B cell (primary cell): ENCODE measurements at regions not wholly inside any gene's neighbourhood (a gene's known extent, or its start where the extent isn't known, plus 50 kb on each side); places are given as distances from the start of the nearest gene placed in this dataset.
"Not testable (repeated sequence)": the region's sequence is repeated elsewhere in the genome, so short reads cannot be mapped to it uniquely, and the experiment has no call there.

Source experiments
- ATAC-seq: fragments of 200-7000 bp; cut with Tn5 transposase; one replicate; pipeline ENCODE4 v1.10.0; 2021; ENCODE audit warnings: low read depth, mild to moderate bottlenecking, moderate number of reproducible peaks, moderate library complexity
- CTCF ChIA-PET: fragments of 350-600 bp; sonication (Branson Sonifier 250); formaldehyde crosslinking; loops from one replicate; lab custom pipeline; 2021; ENCODE audit warnings: antibody characterized with exemption, inconsistent platforms; lab: Charles Lee
- POLR2A ChIA-PET: fragments of 350-600 bp; sonication (Branson Sonifier 250); formaldehyde crosslinking; loops from one replicate; lab custom pipeline; 2021; ENCODE audit warnings: antibody characterized with exemption; lab: Charles Lee
- DNase-seq: peaks from one replicate; pipeline ENCODE4 v3.0.0; 2013
- H2AFZ ChIP-seq: 2 replicates; pipeline ENCODE4 v1.6.1; 2012; ENCODE audit warnings: mild to moderate bottlenecking, low read depth, low read length; ENCODE audit not compliant: insufficient read depth, poor library complexity, severe bottlenecking
- H3K27ac ChIP-seq, 2 donors: 1 replicate in 1 of 2; 2 replicates in 1 of 2; pipeline ENCODE4 v1.5.1; 2012 to 2013; ENCODE audit warnings: low read length in 2 of 2, mild to moderate bottlenecking in 2 of 2, moderate library complexity in 1 of 2
- H3K27me3 ChIP-seq, 4 experiments: fragments of 200-600 bp in 1 of 4; sonication (generic) in 1 of 4; replicated peaks in 1 of 4; 1 replicate in 2 of 4; 2 replicates in 2 of 4; pipeline versions ENCODE4 v1.6.1 to v1.7.0; 2013 to 2016; ENCODE audit warnings: low read length in 3 of 4, mild to moderate bottlenecking in 2 of 4, mixed read lengths in 1 of 4, moderate library complexity in 1 of 4; ENCODE audit not compliant: insufficient read depth in 4 of 4, control insufficient read depth in 3 of 4; ENCODE audit errors: control extremely low read depth in 1 of 4
- H3K36me3 ChIP-seq, 2 experiments: replicated peaks in 1 of 2; 1 replicate in 1 of 2; 2 replicates in 1 of 2; pipeline versions ENCODE4 v1.6.1 to v1.7.1; 2013; ENCODE audit warnings: low read length in 1 of 2; ENCODE audit not compliant: insufficient read depth in 2 of 2, control insufficient read depth in 1 of 2; ENCODE audit errors: control extremely low read depth in 1 of 2, extremely low read depth in 1 of 2
- H3K4me1 ChIP-seq, 2 donors: fragments of 200-600 bp in 1 of 2; sonication (generic) in 1 of 2; 1 replicate in 1 of 2; 2 replicates in 1 of 2; pipeline versions ENCODE4 v1.5.1 to v1.6.1; 2013 to 2017; ENCODE audit warnings: low read length in 2 of 2; ENCODE audit not compliant: control insufficient read depth in 2 of 2, insufficient read depth in 2 of 2
- H3K4me2 ChIP-seq: replicated peaks from 2 replicates; pipeline ENCODE3; 2012; ENCODE audit warnings: mild to moderate bottlenecking, low read depth, low read length; ENCODE audit not compliant: poor library complexity, severe bottlenecking
- H3K4me3 ChIP-seq, 5 experiments: fragments of 200-600 bp in 1 of 5; sonication (generic) in 1 of 5; 1 replicate in 3 of 5; 2 replicates in 2 of 5; pipeline versions ENCODE4 v1.5.1 to v1.7.0; 2011 to 2016; ENCODE audit warnings: low read length in 4 of 5, mild to moderate bottlenecking in 4 of 5, low read depth in 2 of 5, control low read depth in 1 of 5, moderate library complexity in 1 of 5; ENCODE audit not compliant: insufficient read depth in 1 of 5; ENCODE audit errors: control extremely low read depth in 1 of 5, extremely low read depth in 1 of 5
- H3K79me2 ChIP-seq: fragments of 200-600 bp; sonication (generic); one replicate; pipeline ENCODE4 v1.6.0; 2016; ENCODE audit warnings: low read length; ENCODE audit not compliant: control insufficient read depth, insufficient read depth
- H3K9ac ChIP-seq: fragments of 200-600 bp; sonication (generic); 2 replicates; pipeline ENCODE4 v1.6.1; 2017; ENCODE audit warnings: mild to moderate bottlenecking, low read length, moderate library complexity
- H3K9me3 ChIP-seq, 3 donors: one replicate each; pipeline versions ENCODE4 v1.6.1 to v1.7.1; 2013; ENCODE audit warnings: low read length in 2 of 3; ENCODE audit not compliant: control insufficient read depth in 2 of 3, insufficient read depth in 1 of 3; ENCODE audit errors: control extremely low read depth in 1 of 3
- H4K20me1 ChIP-seq: 2 replicates; pipeline ENCODE4 v1.6.0; 2012; ENCODE audit warnings: mild to moderate bottlenecking, low read length; ENCODE audit not compliant: insufficient read depth, control insufficient read depth, poor library complexity, severe bottlenecking
- H3K27ac Mint-ChIP-seq: one replicate; pipeline ENCODE4 v1.8.0; 2021; ENCODE audit warnings: mixed read lengths
- H3K27me3 Mint-ChIP-seq: one replicate; pipeline ENCODE4 v1.8.0; 2021; ENCODE audit warnings: mixed read lengths
- H3K4me1 Mint-ChIP-seq: one replicate; pipeline ENCODE4 v1.8.0; 2021; ENCODE audit warnings: mixed read lengths
- H3K4me3 Mint-ChIP-seq: one replicate; pipeline ENCODE4 v1.8.0; 2021; ENCODE audit warnings: mixed read lengths
- H3K9me3 Mint-ChIP-seq: one replicate; pipeline ENCODE4 v1.8.0; 2022; ENCODE audit warnings: mixed read lengths; ENCODE audit not compliant: insufficient read depth
- WGBS: methylation state at CpG from one replicate; pipeline ENCODE4 v1.1.5; 2013; ENCODE audit warnings: missing lambda C conversion rate; ENCODE audit not compliant: insufficient coverage; 5-methylcytosine and 5-hydroxymethylcytosine counted together
- intact Hi-C: fragments of 100-400 bp; cut with micrococcal nuclease; formaldehyde crosslinking; loops from one replicate; pipeline ENCODE4 v1.10.0; 2022

- H3K36me3 ChIP-seq, H3K9ac ChIP-seq, H3K9me3 ChIP-seq, H3K27me3 ChIP-seq, CTCF ChIA-PET, H4K20me1 ChIP-seq, intact Hi-C loops, H3K27ac Mint-ChIP-seq, ATAC-seq, H3K4me1 ChIP-seq, H3K9me3 Mint-ChIP-seq, POLR2A ChIA-PET, H3K4me3 ChIP-seq, H3K4me3 Mint-ChIP-seq, H3K4me2 ChIP-seq, H3K27me3 Mint-ChIP-seq, H3K27ac ChIP-seq, H2AFZ ChIP-seq, H3K79me2 ChIP-seq, DNase-seq, H3K4me1 Mint-ChIP-seq: not testable (repeated sequence)
- WGBS, result no CpG with 5 or more reads among the region's 10 CpGs
Measured at GRCh38 chr9:41623666-41624065, 434.5 kb upstream of the ZNG1F start.

- H3K27ac Mint-ChIP-seq, H3K27ac ChIP-seq, CTCF ChIA-PET, ATAC-seq, H3K4me1 ChIP-seq, intact Hi-C loops, H3K9me3 Mint-ChIP-seq, H2AFZ ChIP-seq, H3K36me3 ChIP-seq, H3K4me2 ChIP-seq, DNase-seq, H3K27me3 ChIP-seq, H3K4me1 Mint-ChIP-seq, H3K9ac ChIP-seq, H4K20me1 ChIP-seq, H3K9me3 ChIP-seq, H3K4me3 ChIP-seq, H3K79me2 ChIP-seq, H3K27me3 Mint-ChIP-seq, POLR2A ChIA-PET, H3K4me3 Mint-ChIP-seq: not testable (repeated sequence)
- no CpG with 5 or more reads among the region's 2 CpGs for WGBS
Measured at GRCh38 chr9:41619254-41619653, 430.1 kb upstream of the ZNG1F start.

GRCh38 chr9:41606961-41607547, 417.9 kb upstream of the ZNG1F start:
- H3K79me2 ChIP-seq, H3K4me3 Mint-ChIP-seq, CTCF ChIA-PET, intact Hi-C loops, H3K27ac Mint-ChIP-seq, H3K4me2 ChIP-seq, DNase-seq, ATAC-seq, H4K20me1 ChIP-seq, H3K4me3 ChIP-seq, H3K27me3 ChIP-seq, H3K27me3 Mint-ChIP-seq, H3K9ac ChIP-seq, H3K9me3 ChIP-seq, H3K9me3 Mint-ChIP-seq, H3K27ac ChIP-seq, POLR2A ChIA-PET, H3K4me1 Mint-ChIP-seq, H2AFZ ChIP-seq, H3K36me3 ChIP-seq, H3K4me1 ChIP-seq: not testable (repeated sequence)
- no CpG with 5 or more reads among the region's 4 CpGs for WGBS

GRCh38 chr9:41565572-41565971, 376.5 kb upstream of the ZNG1F start:
- H3K4me3 Mint-ChIP-seq, result not testable (repeated sequence)

More at GRCh38 chr9:41565572-41565971, 376.5 kb upstream of the ZNG1F start:
- H3K36me3 ChIP-seq, H3K4me3 ChIP-seq, intact Hi-C loops, H4K20me1 ChIP-seq, H3K27me3 ChIP-seq, H3K9me3 ChIP-seq, H3K9me3 Mint-ChIP-seq, H3K27ac Mint-ChIP-seq, H2AFZ ChIP-seq, H3K9ac ChIP-seq, H3K4me1 Mint-ChIP-seq, H3K27ac ChIP-seq, CTCF ChIA-PET, DNase-seq, H3K4me1 ChIP-seq, POLR2A ChIA-PET, H3K27me3 Mint-ChIP-seq, H3K4me2 ChIP-seq, ATAC-seq, H3K79me2 ChIP-seq: not testable (repeated sequence)
- no CpG with 5 or more reads among the region's 1 CpG for WGBS
